SHP77 (cell line): ENCODE measurements at regions not wholly inside any gene's neighbourhood (a gene's known extent, or its start where the extent isn't known, plus 50 kb on each side); places are given as distances from the start of the nearest gene placed in this dataset.

Source experiments
- DNase-seq, 2 experiments: peaks; one replicate each; lab custom pipeline; 2025; lab: John Stamatoyannopoulos, UW

GRCh38 chr9:136597141-136597885 is 51.5 kb upstream of the NOTCH1 start:
- no peak for DNase-seq

- no peak for DNase-seq
Observed at GRCh38 chr9:136596630-136597031, 50.8 kb upstream of the NOTCH1 start.

GRCh38 chr9:136596217-136596616 is 50.4 kb upstream of the NOTCH1 start:
- DNase-seq = no peak

DNA sequence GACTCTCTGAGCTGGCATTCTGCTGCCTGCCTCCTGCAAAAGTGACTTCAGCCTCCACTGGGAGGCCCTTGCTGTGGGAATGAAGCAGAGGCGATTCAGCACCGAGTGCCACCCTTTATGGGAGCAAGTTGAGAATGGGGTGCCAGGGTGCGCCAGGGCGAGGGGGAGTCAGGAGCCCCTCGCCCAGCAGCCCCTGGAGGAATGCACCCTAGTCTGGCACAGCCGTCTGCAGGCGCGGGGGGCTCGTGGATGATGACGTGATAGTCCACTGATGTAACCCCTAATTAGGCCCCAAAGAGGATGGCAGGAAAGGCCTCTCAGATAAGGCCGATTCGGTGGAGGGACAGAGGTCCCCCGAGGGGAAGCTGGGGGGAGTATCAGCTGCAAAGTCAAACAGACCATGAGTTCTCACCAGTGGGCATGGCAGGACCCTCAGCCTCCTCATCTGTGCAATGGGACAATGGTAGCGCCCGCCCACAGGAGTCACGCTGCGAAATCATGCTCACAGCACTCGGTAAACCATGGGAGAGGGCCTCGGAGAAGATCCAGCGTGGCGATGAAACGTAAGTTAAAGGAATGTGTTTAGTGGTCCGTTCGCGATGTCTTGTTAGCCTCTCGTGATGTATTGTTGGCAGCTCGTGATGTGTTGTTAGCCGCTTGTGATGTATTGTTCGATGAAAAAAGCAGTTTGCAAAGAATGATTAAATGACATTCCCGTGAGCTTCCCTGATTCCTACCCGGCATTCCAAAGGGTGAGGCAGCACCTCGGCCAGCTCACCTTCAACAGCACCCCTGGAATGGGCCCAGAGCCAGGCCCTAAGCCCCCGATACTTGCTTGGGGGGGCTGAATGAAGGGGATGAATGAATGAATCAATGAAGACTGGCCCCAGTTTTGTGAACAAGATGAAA is 49.7 kb upstream of the NOTCH1 start:
- DNase-seq = no peak
